Osteocyte (in vitro differentiated cells): ENCODE measurements at regions not wholly inside any gene's neighbourhood (a gene's known extent, or its start where the extent isn't known, plus 50 kb on each side); places are given as distances from the start of the nearest gene placed in this dataset.
A peak's percentile ranks its signal among the peaks of the same experiment; 100 is the strongest.

Experiments
- DNase-seq: peaks from one replicate; pipeline ENCODE4 v3.0.0; 2021; ENCODE audit warnings: mixed read lengths; ENCODE audit not compliant: unreplicated experiment; ENCODE audit errors: extremely low spot score
- H3K27ac Mint-ChIP-seq: one replicate; pipeline ENCODE4 v1.8.0; 2021; ENCODE audit warnings: mild to moderate bottlenecking, mixed read lengths; ENCODE audit not compliant: unreplicated experiment
- H3K27me3 Mint-ChIP-seq: one replicate; pipeline ENCODE4 v1.8.0; 2021; ENCODE audit warnings: mixed read lengths; ENCODE audit not compliant: unreplicated experiment
- H3K36me3 Mint-ChIP-seq: one replicate; pipeline ENCODE4 v1.8.0; 2021; ENCODE audit warnings: mixed read lengths; ENCODE audit not compliant: unreplicated experiment
- H3K4me1 Mint-ChIP-seq: one replicate; pipeline ENCODE4 v1.8.0; 2021; ENCODE audit warnings: mixed read lengths; ENCODE audit not compliant: unreplicated experiment
- H3K4me3 Mint-ChIP-seq: one replicate; pipeline ENCODE4 v1.8.0; 2021; ENCODE audit warnings: mild to moderate bottlenecking, moderate library complexity, mixed read lengths; ENCODE audit not compliant: unreplicated experiment
- H3K9me3 Mint-ChIP-seq: one replicate; pipeline ENCODE4 v1.8.0; 2021; ENCODE audit warnings: mixed read lengths; ENCODE audit not compliant: unreplicated experiment
- CTCF ChIP-seq: fragments of 200-600 bp; sonication (generic); IDR thresholded peaks from 2 replicates; pipeline ENCODE4 v1.5.0; 2021; ENCODE audit warnings: antibody characterized with exemption, mild to moderate bottlenecking, moderate library complexity

- no peak for DNase-seq
- no peak overlapping the region for H3K27ac Mint-ChIP-seq
- H3K4me1 Mint-ChIP-seq: peaks cover 31% of the 10 kb centered on the region
- no peaks in the 10 kb centered on the region for H3K36me3 Mint-ChIP-seq
- no peaks in the 10 kb centered on the region for H3K27me3 Mint-ChIP-seq
- TF ChIP-seq CTCF: no peak
- no peak overlapping the region for H3K4me3 Mint-ChIP-seq
- H3K9me3 Mint-ChIP-seq: no peaks in the 10 kb centered on the region
These were observed 1160.5 kb downstream of the IGSF11 start for GRCh38 chr3:117874028-117874690.

GRCh38 chr3:117874904-117875874 lies 1159.5 kb downstream of the IGSF11 start:
- H3K27me3 Mint-ChIP-seq: no peaks in the 10 kb centered on the region
- no peak for TF ChIP-seq CTCF
- no peaks in the 10 kb centered on the region for H3K9me3 Mint-ChIP-seq
- H3K4me3 Mint-ChIP-seq: no peak overlapping the region
- H3K27ac Mint-ChIP-seq: peak overlapping the region; percentile 8
- H3K4me1 Mint-ChIP-seq: peaks cover 28% of the 10 kb centered on the region
- DNase-seq: no peak
- H3K36me3 Mint-ChIP-seq: no peaks in the 10 kb centered on the region

GRCh38 chr3:117875887-117876286 lies 1158.8 kb downstream of the IGSF11 start:
- Mint-ChIP-seq H3K9me3 (no peaks in the 10 kb centered on the region), H3K27me3 (peaks cover 3% of the 10 kb centered on the region), H3K36me3 (no peaks in the 10 kb centered on the region), H3K27ac (no peak overlapping the region), H3K4me1 (peaks cover 28% of the 10 kb centered on the region), H3K4me3 (no peak overlapping the region)
- no peak for TF ChIP-seq CTCF
- DNase-seq: no peak

GRCh38 chr3:117880638-117881037 lies 1154.0 kb downstream of the IGSF11 start:
- Mint-ChIP-seq H3K36me3 (no peaks in the 10 kb centered on the region), H3K27me3 (peaks cover 3% of the 10 kb centered on the region), H3K4me1 (no peaks in the 10 kb centered on the region), H3K27ac (no peak overlapping the region), H3K4me3 (no peak overlapping the region), H3K9me3 (no peaks in the 10 kb centered on the region)
- no peak for DNase-seq
- TF ChIP-seq CTCF: no peak

- Mint-ChIP-seq H3K9me3 (no peaks in the 10 kb centered on the region), H3K27me3 (peaks cover 3% of the 10 kb centered on the region), H3K36me3 (no peaks in the 10 kb centered on the region), H3K4me1 (no peaks in the 10 kb centered on the region), H3K4me3 (no peak overlapping the region), H3K27ac (no peak overlapping the region)
- no peak for DNase-seq
- TF ChIP-seq CTCF: no peak
These were observed 1153.4 kb downstream of the IGSF11 start for GRCh38 chr3:117881210-117881609.
